ENCODE measurements at regions not wholly inside any gene's neighbourhood (a gene's known extent, or its start where the extent isn't known, plus 50 kb on each side); places are given as distances from the start of the nearest gene placed in this dataset.

GRCh38 chr2:160608599-160608998 lies 115.0 kb upstream of the RBMS1 start:
- no peak for TF ChIP-seq CTCF (IDR thresholded peaks at IDR 0.05)
- no peak for TF ChIP-seq POLR2A (IDR thresholded peaks at IDR 0.05)
- no peak for TF ChIP-seq EP300 (IDR thresholded peaks at IDR 0.05)

Measured in tibial nerve (tissue), 4 donors.